ENCODE measurements at regions not wholly inside any gene's neighbourhood (a gene's known extent, or its start where the extent isn't known, plus 50 kb on each side); places are given as distances from the start of the nearest gene placed in this dataset.

DNA sequence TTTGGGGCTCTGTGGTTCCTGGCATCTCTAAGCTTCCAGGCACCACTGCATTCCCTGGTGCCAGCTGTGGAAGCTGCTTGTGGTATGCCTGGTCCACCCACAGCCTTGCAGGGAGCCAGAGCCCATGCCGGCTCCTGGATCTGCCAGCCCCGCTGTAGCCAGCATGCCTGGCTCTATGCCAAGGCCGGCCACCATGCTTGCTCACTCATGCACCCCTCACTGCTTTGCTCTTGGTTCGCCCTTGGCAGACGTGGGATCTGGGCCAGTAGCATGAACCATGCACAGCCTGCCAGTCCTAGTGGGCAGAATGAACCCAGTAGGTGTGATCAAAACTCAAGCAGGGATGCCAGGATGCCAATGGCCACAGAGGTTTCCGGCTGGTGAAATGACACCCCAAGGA lies 634.2 kb upstream of the TMEFF2 start:
- TF ChIP-seq EZH2phosphoT487 (IDR thresholded peaks at IDR 0.05; ENCODE audit: borderline replicate concordance, low read depth) (no peak), POLR2AphosphoS5 (IDR thresholded peaks at IDR 0.05; ENCODE audit: low read depth, low read length) (no peak), YY1 (IDR thresholded peaks at IDR 0.05; ENCODE audit: low read depth) (no peak), CHD2 (IDR thresholded peaks at IDR 0.05; ENCODE audit: low read length, partially characterized antibody) (no peak), FOXM1 (IDR thresholded peaks at IDR 0.05; ENCODE audit: low read depth) (no peak), RAD21 (IDR thresholded peaks at IDR 0.05; ENCODE audit: low read length) (no peak)
- TF ChIP-seq, protein P1, sequence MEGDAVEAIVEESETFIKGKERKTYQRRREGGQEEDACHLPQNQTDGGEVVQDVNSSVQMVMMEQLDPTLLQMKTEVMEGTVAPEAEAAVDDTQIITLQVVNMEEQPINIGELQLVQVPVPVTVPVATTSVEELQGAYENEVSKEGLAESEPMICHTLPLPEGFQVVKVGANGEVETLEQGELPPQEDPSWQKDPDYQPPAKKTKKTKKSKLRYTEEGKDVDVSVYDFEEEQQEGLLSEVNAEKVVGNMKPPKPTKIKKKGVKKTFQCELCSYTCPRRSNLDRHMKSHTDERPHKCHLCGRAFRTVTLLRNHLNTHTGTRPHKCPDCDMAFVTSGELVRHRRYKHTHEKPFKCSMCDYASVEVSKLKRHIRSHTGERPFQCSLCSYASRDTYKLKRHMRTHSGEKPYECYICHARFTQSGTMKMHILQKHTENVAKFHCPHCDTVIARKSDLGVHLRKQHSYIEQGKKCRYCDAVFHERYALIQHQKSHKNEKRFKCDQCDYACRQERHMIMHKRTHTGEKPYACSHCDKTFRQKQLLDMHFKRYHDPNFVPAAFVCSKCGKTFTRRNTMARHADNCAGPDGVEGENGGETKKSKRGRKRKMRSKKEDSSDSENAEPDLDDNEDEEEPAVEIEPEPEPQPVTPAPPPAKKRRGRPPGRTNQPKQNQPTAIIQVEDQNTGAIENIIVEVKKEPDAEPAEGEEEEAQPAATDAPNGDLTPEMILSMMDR (IDR thresholded peaks at IDR 0.05): no peak
- TF ChIP-seq, protein P2, sequence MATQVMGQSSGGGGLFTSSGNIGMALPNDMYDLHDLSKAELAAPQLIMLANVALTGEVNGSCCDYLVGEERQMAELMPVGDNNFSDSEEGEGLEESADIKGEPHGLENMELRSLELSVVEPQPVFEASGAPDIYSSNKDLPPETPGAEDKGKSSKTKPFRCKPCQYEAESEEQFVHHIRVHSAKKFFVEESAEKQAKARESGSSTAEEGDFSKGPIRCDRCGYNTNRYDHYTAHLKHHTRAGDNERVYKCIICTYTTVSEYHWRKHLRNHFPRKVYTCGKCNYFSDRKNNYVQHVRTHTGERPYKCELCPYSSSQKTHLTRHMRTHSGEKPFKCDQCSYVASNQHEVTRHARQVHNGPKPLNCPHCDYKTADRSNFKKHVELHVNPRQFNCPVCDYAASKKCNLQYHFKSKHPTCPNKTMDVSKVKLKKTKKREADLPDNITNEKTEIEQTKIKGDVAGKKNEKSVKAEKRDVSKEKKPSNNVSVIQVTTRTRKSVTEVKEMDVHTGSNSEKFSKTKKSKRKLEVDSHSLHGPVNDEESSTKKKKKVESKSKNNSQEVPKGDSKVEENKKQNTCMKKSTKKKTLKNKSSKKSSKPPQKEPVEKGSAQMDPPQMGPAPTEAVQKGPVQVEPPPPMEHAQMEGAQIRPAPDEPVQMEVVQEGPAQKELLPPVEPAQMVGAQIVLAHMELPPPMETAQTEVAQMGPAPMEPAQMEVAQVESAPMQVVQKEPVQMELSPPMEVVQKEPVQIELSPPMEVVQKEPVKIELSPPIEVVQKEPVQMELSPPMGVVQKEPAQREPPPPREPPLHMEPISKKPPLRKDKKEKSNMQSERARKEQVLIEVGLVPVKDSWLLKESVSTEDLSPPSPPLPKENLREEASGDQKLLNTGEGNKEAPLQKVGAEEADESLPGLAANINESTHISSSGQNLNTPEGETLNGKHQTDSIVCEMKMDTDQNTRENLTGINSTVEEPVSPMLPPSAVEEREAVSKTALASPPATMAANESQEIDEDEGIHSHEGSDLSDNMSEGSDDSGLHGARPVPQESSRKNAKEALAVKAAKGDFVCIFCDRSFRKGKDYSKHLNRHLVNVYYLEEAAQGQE (IDR thresholded peaks at IDR 0.05; ENCODE audit: low read depth, low read length): no peak
- TF ChIP-seq, protein P3, sequence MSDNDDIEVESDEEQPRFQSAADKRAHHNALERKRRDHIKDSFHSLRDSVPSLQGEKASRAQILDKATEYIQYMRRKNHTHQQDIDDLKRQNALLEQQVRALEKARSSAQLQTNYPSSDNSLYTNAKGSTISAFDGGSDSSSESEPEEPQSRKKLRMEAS (IDR thresholded peaks at IDR 0.05; ENCODE audit: low read depth): no peak
- TF ChIP-seq, protein P4, sequence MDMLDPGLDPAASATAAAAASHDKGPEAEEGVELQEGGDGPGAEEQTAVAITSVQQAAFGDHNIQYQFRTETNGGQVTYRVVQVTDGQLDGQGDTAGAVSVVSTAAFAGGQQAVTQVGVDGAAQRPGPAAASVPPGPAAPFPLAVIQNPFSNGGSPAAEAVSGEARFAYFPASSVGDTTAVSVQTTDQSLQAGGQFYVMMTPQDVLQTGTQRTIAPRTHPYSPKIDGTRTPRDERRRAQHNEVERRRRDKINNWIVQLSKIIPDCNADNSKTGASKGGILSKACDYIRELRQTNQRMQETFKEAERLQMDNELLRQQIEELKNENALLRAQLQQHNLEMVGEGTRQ (IDR thresholded peaks at IDR 0.05; ENCODE audit: borderline replicate concordance, low read depth, low read length): no peak
- TF ChIP-seq, protein P5, sequence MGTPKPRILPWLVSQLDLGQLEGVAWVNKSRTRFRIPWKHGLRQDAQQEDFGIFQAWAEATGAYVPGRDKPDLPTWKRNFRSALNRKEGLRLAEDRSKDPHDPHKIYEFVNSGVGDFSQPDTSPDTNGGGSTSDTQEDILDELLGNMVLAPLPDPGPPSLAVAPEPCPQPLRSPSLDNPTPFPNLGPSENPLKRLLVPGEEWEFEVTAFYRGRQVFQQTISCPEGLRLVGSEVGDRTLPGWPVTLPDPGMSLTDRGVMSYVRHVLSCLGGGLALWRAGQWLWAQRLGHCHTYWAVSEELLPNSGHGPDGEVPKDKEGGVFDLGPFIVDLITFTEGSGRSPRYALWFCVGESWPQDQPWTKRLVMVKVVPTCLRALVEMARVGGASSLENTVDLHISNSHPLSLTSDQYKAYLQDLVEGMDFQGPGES (IDR thresholded peaks at IDR 0.05; ENCODE audit: low read depth, low read length): no peak
